GM23338 (cell line): ENCODE measurements at regions not wholly inside any gene's neighbourhood (a gene's known extent, or its start where the extent isn't known, plus 50 kb on each side); places are given as distances from the start of the nearest gene placed in this dataset.

Experiments
- EZH2 ChIP-seq: fragments of 200-600 bp; sonication (generic); IDR thresholded peaks from one replicate; pipeline ENCODE4 v1.8.0; 2017; ENCODE audit warnings: antibody characterized with exemption, mild to moderate bottlenecking, low read depth; ENCODE audit not compliant: unreplicated experiment
- EZH2phosphoT487 ChIP-seq: fragments of 200-600 bp; sonication (generic); IDR thresholded peaks from one replicate; pipeline ENCODE4 v1.8.1; 2018; ENCODE audit warnings: antibody characterized with exemption; ENCODE audit not compliant: unreplicated experiment
- POLR2AphosphoS5 ChIP-seq: IDR thresholded peaks from 2 replicates; pipeline ENCODE4 v1.6.1; 2016; ENCODE audit warnings: antibody characterized with exemption, low read depth
- TF ChIP-seq, protein P1 (sequence below): IDR thresholded peaks from 2 replicates; pipeline ENCODE4 v1.6.1; 2016; ENCODE audit warnings: antibody characterized with exemption
- TF ChIP-seq, protein P2 (sequence below), 2 experiments: fragments of 200-600 bp in 1 of 2; sonication (generic) in 1 of 2; conservative IDR thresholded peaks; 2 replicates each; pipeline versions ENCODE4 v1.5.1 to v1.6.1; 2016 to 2017; ENCODE audit warnings: antibody characterized with exemption in 2 of 2, low read depth in 2 of 2, mild to moderate bottlenecking in 2 of 2, moderate library complexity in 1 of 2
- TF ChIP-seq, protein P3 (sequence below): IDR thresholded peaks from one replicate; pipeline ENCODE4 v1.6.1; 2018; ENCODE audit warnings: antibody characterized with exemption; ENCODE audit not compliant: unreplicated experiment

DNA sequence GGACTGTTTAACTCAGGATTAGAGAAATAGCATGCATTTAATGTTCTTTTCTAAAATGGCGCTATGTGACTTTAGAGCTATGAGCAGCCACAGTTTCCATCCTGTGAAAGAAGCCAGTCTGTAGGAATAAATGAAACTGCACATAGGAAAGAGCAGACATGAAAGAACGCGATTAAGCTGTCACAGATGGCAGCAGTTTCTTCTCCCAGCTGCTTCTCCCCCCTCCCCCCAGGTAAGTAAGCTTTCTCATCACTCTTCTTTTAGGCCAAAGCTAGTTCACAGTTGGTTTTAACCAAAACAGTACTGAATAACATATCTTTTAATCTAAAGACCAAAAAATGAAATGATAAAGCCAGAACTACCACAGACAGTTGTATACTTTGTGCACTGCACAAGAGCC lies 266.4 kb downstream of the KCNA4 start:
- TF ChIP-seq, protein P1, sequence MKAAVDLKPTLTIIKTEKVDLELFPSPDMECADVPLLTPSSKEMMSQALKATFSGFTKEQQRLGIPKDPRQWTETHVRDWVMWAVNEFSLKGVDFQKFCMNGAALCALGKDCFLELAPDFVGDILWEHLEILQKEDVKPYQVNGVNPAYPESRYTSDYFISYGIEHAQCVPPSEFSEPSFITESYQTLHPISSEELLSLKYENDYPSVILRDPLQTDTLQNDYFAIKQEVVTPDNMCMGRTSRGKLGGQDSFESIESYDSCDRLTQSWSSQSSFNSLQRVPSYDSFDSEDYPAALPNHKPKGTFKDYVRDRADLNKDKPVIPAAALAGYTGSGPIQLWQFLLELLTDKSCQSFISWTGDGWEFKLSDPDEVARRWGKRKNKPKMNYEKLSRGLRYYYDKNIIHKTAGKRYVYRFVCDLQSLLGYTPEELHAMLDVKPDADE = no peak
- TF ChIP-seq EZH2 (no peak), POLR2AphosphoS5 (no peak), EZH2phosphoT487 (no peak)
- TF ChIP-seq, protein P2, sequence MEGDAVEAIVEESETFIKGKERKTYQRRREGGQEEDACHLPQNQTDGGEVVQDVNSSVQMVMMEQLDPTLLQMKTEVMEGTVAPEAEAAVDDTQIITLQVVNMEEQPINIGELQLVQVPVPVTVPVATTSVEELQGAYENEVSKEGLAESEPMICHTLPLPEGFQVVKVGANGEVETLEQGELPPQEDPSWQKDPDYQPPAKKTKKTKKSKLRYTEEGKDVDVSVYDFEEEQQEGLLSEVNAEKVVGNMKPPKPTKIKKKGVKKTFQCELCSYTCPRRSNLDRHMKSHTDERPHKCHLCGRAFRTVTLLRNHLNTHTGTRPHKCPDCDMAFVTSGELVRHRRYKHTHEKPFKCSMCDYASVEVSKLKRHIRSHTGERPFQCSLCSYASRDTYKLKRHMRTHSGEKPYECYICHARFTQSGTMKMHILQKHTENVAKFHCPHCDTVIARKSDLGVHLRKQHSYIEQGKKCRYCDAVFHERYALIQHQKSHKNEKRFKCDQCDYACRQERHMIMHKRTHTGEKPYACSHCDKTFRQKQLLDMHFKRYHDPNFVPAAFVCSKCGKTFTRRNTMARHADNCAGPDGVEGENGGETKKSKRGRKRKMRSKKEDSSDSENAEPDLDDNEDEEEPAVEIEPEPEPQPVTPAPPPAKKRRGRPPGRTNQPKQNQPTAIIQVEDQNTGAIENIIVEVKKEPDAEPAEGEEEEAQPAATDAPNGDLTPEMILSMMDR (conservative IDR thresholded peaks at IDR 0.05; ENCODE audit: low read depth in 2 of 2) = no peak
- TF ChIP-seq, protein P3, sequence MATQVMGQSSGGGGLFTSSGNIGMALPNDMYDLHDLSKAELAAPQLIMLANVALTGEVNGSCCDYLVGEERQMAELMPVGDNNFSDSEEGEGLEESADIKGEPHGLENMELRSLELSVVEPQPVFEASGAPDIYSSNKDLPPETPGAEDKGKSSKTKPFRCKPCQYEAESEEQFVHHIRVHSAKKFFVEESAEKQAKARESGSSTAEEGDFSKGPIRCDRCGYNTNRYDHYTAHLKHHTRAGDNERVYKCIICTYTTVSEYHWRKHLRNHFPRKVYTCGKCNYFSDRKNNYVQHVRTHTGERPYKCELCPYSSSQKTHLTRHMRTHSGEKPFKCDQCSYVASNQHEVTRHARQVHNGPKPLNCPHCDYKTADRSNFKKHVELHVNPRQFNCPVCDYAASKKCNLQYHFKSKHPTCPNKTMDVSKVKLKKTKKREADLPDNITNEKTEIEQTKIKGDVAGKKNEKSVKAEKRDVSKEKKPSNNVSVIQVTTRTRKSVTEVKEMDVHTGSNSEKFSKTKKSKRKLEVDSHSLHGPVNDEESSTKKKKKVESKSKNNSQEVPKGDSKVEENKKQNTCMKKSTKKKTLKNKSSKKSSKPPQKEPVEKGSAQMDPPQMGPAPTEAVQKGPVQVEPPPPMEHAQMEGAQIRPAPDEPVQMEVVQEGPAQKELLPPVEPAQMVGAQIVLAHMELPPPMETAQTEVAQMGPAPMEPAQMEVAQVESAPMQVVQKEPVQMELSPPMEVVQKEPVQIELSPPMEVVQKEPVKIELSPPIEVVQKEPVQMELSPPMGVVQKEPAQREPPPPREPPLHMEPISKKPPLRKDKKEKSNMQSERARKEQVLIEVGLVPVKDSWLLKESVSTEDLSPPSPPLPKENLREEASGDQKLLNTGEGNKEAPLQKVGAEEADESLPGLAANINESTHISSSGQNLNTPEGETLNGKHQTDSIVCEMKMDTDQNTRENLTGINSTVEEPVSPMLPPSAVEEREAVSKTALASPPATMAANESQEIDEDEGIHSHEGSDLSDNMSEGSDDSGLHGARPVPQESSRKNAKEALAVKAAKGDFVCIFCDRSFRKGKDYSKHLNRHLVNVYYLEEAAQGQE = no peak
